HG03558 (cell line): ENCODE measurements at regions not wholly inside any gene's neighbourhood (a gene's known extent, or its start where the extent isn't known, plus 50 kb on each side); places are given as distances from the start of the nearest gene placed in this dataset.
"Not testable (repeated sequence)": the region's sequence is repeated elsewhere in the genome, so short reads cannot be mapped to it uniquely, and the experiment has no call there.

Experiments
- ATAC-seq: cut with Tn5 transposase; IDR thresholded peaks from one replicate; pipeline ENCODE4 v1.9.1; 2021; ENCODE audit warnings: moderate number of reproducible peaks; ENCODE audit not compliant: unreplicated experiment; ENCODE audit errors: extremely low read depth

DNA sequence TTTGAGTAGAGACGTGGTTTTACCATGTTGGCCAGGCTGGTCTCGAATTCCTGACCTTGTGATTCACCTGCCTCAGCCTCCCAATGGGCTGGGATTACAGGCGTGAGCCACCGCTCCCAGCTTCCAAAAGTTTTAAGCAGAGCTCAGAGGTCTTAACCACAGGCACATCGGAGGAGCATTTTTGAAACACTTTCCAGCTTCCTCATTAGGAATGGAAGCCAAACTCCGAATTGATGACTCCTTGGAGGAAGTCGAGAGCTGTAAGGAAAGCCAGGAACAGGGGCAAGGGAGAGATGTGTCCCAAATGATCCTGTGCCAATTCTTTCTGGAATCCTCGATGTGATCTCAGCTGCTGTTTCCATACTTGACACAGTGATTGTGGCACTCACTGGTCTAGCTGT is 56.2 kb upstream of the CCZ1B start:
- ATAC-seq: not testable (repeated sequence)

- ATAC-seq: not testable (repeated sequence)
Observed at GRCh38 chr7:6883756-6884155, 57.7 kb upstream of the CCZ1B start.

GRCh38 chr7:6886198-6886597 is 60.1 kb upstream of the CCZ1B start:
- no peak for ATAC-seq

- not testable (repeated sequence) for ATAC-seq
Observed at GRCh38 chr7:6888267-6889045, 62.4 kb upstream of the CCZ1B start.

GRCh38 chr7:6889252-6889812 is 63.3 kb upstream of the CCZ1B start:
- ATAC-seq: no peak

GRCh38 chr7:6902097-6902518 is 76.0 kb upstream of the CCZ1B start:
- ATAC-seq: not testable (repeated sequence)

DNA sequence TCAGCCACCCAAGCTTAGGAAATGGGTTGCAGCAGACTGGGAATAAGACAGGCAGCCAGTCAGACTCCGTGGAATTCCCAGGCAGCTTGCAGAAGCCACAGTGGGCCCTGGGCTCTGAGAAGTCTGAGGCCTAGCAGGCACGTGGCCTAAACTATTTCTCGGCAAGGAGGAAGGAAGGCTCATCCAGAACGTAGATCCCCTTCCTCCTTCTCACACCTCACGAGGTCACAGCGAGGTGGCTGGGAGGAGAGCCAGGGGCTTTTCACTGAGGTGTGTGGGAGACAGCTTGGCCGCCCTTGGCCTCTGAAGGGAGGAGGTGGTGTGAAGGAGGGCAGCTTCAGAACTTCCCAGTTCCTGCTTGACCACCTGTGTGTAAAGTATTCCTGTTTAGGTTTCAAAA is 77.2 kb upstream of the CCZ1B start:
- ATAC-seq: not testable (repeated sequence)

GRCh38 chr7:6903792-6904191 is 77.7 kb upstream of the CCZ1B start:
- not testable (repeated sequence) for ATAC-seq

DNA sequence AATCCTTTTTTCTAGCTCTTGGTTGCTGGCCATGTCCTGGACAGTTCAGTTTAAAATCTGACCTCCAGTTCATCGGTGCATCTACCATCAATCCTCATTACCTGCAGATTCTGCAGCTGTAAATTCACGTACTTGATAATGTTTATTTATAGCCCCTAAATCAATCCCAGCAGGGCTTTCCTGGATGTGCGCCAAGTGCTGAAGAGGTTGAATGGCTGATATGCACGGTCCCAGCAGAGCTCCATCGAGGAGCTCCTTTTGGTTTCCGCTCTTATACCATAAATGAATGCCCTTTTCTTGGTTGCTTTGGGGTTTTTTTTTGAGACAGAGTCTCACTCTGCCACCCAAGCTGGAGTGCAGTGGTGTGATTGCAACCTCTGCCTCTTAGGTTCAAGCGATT is 91.2 kb upstream of the CCZ1B start:
- ATAC-seq: no peak

DNA sequence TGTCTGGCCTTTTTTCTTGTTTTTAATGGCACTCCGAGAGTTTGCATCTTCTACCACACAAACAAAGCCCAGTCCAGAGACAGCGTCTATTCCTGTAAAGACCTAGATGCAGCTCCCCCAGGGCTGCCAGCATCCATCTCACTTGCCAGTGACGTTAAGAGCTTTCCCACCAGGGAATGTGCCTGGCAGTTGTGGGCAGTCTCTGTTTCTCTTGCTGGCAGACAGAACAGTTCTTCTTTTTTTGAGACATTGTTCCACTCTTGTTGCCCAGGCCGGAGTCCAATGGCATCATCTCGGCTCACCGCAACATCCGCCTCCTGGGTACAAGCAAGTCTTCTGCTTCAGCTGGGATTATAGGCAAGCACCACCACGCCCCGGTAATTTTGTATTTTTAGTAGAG is 93.1 kb upstream of the CCZ1B start:
- not testable (repeated sequence) for ATAC-seq

DNA sequence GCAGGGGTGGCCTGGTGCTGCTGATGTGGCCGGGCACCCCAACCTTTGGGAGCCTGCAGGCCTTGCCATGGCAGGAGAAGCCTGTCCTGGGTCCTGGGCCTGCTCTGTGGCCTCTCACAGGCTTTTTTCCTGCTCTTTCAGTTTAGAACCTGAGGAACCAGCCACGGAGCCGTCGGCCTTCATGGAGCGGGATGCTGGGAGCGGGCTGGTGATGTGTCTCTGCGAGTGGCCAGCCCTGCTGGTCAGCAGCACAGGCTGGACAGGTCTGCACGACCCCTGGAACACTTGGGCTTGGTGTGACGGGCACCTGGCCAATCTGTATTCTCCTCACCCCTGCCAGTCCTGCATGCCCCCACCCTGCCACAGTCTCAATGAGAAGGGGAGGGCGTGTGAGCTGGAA is 98.4 kb upstream of the CCZ1B start:
- not testable (repeated sequence) for ATAC-seq

- not testable (repeated sequence) for ATAC-seq
Observed at GRCh38 chr7:6926193-6927174, 100.4 kb upstream of the CCZ1B start.

DNA sequence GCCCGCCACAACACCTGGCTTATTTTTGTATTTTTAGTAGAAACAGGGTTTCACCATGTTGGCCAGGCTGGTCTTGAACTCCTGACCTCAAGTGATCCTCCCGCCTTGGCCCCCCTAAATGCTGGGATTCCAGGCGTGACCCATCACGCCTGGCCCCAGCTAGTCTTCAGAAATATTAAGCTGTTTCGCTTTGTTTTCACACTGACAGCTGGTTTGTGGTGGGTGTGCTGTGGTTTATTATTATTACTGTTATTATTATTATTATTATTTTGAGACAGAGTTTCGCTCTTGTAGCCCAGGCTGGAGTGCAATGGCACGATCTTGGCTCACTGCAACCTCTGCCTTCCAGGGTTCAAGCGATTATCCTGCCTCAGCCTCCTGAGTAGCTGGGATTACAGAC is 101.6 kb upstream of the CCZ1B start:
- not testable (repeated sequence) for ATAC-seq

- not testable (repeated sequence) for ATAC-seq
Observed at GRCh38 chr7:6929588-6929987, 103.5 kb upstream of the CCZ1B start.

GRCh38 chr7:6930081-6930635 is 104.1 kb upstream of the CCZ1B start:
- ATAC-seq: not testable (repeated sequence)

GRCh38 chr7:6930787-6931186 is 104.7 kb upstream of the CCZ1B start:
- not testable (repeated sequence) for ATAC-seq

DNA sequence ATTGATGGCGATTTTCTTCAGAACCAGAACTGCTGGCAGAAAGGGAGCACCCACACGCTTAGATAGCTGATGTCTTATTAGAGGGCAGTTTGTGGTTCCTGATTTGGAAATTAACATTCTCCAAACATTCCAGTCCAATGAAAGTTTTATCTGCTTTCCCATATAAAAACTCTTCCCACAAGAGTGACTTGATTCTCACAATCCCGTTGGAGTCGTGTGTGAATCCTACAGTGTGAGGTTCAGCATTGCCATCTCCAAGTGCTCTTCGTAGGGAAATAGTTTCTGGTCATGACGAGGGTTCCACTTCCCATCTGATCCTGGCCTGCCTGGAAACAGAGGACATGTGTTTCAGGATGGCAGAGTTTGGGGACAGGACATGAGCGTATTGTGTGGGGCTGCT is 105.4 kb upstream of the CCZ1B start:
- ATAC-seq: not testable (repeated sequence)

DNA sequence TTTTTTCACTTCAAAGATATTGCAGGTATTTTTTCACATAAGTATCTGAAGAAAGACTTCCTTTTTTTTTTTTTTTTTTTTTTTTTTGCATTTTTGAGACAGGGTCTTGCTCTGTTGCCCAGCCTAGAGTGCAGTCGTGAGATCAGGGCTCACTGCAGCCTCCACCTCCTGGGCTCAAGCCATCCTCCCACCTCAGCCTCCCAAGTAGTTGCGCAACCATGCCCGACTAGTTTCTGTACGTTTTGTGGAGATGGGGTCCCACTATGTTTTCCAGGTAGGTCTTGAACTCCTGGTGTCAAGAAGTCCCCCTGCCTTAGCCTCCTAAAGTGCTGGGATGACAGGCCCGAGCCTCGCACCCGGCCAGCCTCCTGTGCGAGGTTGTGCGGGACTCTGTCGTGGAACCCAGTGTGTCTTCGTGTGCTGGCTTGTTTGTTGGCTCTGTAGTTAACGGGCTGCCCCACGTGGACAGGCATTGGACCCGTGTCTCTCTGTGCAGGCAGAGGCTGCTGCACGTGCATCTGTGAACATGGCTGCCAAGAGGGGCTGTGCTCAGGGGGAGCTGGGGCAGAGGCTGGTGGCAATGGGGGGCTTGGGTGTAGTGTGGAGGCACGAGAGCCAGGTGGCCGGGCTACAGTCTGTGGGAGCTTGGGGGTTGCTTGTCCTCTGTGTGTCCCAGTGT is 108.0 kb upstream of the CCZ1B start:
- not testable (repeated sequence) for ATAC-seq

DNA sequence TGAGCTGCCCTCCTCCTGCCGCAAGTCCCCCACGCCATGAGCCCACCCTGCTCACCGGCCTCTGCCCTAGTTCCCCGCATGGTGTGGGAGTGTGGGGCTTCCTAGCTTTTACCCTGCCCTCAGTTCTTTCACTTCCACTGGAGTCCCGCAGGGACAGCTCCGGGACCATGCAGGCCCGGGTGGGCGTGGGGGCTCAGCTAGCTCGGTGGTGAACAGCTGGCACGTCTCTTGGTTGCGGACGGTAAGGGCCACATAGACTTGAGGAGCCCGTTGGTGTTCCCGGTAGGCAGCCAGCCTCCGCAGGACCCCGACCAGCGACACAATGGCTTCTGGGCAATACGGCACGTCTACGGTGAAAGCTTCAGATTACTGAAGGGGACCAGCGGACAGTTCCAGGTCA is 108.9 kb upstream of the CCZ1B start:
- ATAC-seq: no peak

GRCh38 chr7:6936626-6937025 is 110.6 kb upstream of the CCZ1B start:
- not testable (repeated sequence) for ATAC-seq
